Activated gamma-delta T cell treated with anti-CD3 and anti-CD28 coated beads, Interleukin-2, amount 50 U/mL, for 16 hours (primary cell): ENCODE measurements at regions not wholly inside any gene's neighbourhood (a gene's known extent, or its start where the extent isn't known, plus 50 kb on each side); places are given as distances from the start of the nearest gene placed in this dataset.

Experiments
- DNase-seq: peaks from one replicate; pipeline ENCODE4 v3.0.0-alpha.2; 2020; ENCODE audit warnings: low read depth

GRCh38 chrX:51437521-51437920 lies 58.9 kb downstream of the NUDT11 start:
- no peak for DNase-seq

GRCh38 chrX:51435101-51435500 lies 61.3 kb downstream of the NUDT11 start:
- no peak for DNase-seq

- no peak for DNase-seq
These were observed 74.3 kb downstream of the NUDT11 start for GRCh38 chrX:51421972-51422597.

- DNase-seq = no peak
These were observed 75.8 kb downstream of the NUDT11 start for GRCh38 chrX:51420610-51421009.

DNA sequence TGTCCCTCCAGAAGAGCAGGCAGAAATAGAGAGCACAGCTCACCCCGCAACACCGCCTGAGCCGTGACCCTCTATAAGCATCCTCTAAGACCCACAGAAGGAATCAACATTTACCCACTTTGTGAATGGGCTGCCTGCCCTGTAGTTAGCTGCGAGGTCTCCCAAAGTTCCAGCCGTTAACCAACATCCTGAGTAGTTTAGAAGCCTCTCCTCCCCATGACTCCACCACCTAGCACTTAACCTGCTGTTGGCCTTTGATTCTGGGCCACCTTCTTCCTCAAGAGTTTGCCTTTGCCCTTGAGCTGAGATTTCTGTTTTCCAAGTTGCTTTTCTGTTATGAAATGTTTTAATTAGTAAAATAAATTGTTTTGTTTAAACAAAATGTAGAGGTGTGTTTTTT lies 75.8 kb downstream of the NUDT10 start:
- no peak for DNase-seq

DNA sequence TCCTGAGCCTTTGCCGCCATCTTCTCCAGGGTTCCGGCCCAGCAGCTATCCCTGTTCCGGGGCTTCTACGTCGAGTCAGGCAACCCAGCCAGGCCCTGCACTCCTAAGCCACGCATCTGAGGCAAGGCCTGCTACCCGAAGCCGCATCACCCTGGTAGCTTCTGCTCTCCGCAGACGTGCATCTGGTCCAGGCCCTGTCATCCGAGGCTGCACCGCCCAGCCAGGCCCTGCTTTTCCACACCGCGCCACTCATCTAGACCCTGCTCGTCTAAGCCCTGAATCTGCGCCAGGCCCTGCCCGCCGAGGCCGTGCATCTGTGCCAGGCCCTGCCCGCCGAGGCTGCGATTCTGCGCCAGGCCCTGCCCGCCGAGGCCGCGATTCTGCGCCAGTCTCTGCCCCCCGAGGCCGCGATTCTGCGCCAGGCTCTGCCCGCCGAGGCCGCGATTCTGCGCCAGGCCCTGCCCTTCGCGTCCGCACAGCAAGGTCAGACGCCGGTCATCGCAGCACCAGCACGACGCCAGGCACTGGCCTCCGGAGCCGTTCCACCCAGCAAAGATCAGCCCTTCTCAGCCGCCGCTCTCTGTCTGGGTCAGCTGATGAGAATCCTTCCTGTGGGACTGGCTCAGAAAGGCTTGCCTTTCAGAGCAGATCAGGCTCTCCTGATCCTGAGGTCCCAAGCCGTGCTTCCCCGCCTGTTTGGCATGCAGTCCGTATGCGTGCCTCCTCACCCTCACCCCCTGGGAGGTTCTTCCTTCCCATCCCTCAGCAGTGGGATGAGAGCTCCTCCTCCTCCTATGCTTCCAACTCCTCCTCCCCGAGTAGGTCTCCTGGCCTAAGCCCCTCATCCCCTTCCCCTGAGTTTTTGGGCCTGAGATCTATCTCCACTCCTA lies 75.1 kb downstream of the NUDT10 start:
- DNase-seq = no peak

GRCh38 chrX:51406688-51407519 lies 74.3 kb downstream of the NUDT10 start:
- DNase-seq = no peak

- no peak for DNase-seq
These were observed 71.8 kb downstream of the NUDT10 start for GRCh38 chrX:51404445-51404844.

DNA sequence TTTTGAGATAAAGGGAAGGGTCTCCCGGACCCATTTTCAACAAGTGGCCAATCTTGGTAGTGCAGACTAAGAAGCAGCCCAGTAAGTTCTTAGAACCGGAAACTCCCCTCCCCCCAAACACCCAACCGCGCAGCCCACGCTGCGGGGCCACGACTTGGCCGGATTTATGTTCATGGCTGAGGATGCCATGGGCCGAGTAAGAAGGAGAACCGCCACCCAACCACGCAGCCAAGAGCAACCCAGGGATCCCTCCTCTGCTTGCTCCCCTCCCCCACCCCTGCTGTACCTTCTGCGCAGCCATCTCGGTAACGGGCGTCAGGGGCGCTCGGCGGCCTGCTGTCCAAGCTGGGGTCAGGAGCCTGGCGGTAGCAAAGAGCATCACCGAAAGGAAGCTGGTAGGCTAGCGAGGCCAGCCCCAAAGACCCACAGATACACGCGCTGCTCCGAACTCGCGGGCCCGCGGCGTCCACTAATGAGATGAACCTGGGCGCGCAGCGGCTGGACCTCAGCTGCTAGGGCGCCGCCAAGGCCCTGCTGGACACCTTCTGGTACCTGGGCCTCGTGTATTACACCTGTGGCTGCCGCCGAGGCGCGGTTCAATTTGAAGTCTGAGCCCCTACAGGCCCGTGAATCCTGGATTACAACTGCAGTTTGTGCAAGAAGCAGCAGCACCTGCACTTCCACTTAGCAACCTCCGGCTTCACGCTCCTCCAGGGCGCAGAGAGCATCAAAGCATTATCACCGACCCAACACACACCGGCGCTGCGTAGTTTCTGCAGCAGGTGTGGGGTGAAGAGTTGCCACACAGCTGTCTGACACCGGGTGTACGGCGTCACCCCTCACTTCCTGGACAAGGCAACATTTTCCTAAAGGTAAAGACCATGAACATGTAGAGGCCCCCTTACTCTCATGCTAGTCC lies 63.4 kb downstream of the NUDT10 start:
- DNase-seq = peak; percentile 10

DNA sequence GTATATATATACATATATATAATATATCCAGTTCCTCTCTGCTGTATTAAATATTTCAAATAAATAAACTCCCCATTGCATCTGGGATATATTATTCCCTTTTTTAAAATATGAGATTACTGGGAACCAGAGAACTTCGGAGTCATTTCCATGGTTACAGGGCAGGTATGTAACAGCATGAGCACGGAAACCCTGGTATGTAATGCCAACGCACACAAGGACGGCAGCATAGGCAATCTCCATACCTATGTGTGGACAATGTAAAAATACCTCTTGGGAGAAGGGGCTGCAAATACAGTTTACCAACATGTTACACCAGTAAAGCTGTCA lies 62.8 kb downstream of the NUDT10 start:
- no peak for DNase-seq
